GM19452 (cell line): ENCODE measurements at regions not wholly inside any gene's neighbourhood (a gene's known extent, or its start where the extent isn't known, plus 50 kb on each side); places are given as distances from the start of the nearest gene placed in this dataset.
"Not testable (repeated sequence)": the region's sequence is repeated elsewhere in the genome, so short reads cannot be mapped to it uniquely, and the experiment has no call there.

Source experiments
- ATAC-seq: cut with Tn5 transposase; IDR thresholded peaks from one replicate; pipeline ENCODE4 v1.9.1; 2021; ENCODE audit not compliant: unreplicated experiment

GRCh38 chr2:221999717-222000116 is 299.1 kb downstream of the PAX3 start:
- no peak for ATAC-seq

DNA sequence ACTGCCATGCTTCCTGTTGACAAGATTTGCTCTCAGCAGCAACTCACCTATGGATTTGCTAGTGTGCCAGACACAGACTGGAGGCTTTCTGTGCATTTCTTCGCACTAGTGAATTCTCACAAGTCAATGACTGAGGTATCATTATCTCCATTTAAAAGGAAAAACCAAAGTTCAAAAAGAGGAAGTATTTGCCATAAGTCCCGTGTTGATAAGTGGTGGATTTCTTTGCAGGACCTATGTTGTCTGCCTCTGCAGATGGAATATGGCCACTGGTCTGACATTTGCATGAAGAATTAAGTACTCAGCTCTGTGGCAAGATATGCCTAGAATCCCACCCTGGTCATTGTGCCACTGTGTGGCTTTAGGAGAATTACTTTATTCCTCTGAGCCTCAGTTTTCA is 299.6 kb downstream of the PAX3 start:
- no peak for ATAC-seq

DNA sequence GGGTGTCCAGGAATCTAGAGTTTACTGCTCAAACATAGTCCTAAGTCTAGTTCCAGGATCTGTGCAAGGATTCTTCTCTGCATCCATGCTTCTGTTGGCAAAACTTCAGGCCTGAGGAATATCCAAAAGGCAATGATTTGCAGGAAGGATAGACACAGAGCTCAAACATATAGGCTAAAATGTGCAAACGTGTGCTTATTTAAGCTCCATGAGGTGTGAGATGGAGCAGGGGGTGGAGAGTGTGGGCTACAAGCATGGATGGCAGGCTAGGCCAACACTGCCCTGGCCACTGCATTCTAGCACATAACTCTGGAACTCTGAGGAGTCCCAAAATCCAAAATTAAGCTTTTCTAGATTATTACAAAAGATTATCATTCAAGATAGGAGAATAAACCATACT is 301.1 kb downstream of the PAX3 start:
- ATAC-seq = no peak

GRCh38 chr2:221997100-221997499 is 301.7 kb downstream of the PAX3 start:
- no peak for ATAC-seq

DNA sequence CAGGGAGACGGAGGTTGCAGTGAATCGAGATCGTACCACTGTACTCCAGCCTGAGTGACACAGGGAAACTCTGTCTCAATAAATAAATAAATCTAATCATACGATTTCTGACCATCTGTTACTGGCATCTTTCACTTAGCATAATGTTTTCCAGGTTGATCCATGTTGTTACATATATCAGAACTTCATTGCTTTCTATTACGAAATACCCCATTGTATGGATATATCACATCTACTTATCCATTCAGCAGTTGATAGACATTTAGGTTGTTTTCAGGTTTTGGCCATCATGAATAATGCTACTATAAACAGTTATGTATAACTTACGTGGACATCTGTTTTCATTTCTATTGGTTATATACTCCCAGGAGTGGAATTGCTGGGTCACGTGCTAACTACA is 303.9 kb downstream of the PAX3 start:
- no peak for ATAC-seq

GRCh38 chr2:221984376-221984775 is 314.4 kb downstream of the PAX3 start:
- ATAC-seq = not testable (repeated sequence)

DNA sequence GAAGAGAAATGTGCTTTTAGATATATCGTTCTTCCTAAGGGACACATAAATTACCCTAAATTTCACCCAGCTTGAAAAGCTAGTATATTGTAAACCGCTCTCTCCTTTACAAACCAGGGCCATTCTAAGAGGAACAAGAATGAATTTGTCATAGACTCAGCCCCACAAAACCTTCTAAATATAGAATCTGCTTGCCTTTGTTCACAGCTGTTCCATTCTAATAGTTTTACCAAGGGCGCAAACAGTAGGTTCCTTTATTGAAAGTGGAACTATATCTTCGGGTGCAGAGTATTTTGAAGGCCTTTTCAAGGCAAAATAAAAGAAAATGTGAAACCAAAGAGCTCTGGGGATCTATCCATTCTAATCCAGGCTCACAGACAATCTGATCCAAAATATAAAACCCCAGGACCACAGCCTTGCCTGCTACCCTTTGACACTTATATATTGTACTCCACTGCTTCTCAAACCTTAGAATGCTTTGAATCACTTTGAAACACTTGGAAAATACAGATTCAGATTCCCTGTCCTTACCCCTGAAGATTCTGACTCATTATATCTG is 316.8 kb downstream of the PAX3 start:
- no peak for ATAC-seq

DNA sequence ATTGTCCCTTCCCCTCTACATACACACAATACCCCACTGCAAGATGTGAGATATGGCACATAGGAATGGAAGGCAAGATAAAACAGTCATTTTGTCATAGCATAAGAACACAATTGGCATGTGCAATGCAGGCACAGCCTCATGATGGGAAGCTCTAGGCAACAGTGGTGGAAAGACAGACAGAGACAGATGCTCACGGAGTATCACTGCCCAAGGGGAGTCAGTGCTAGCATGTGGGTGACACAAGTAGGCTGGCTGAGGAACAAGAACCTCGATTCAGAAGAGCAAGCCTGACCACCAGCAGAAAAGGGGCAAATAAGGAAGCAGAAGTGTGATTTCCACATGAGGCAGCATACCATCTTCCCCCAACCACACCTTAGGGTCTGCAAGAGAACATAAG is 323.6 kb downstream of the PAX3 start:
- no peak for ATAC-seq

- ATAC-seq = no peak
Observed at GRCh38 chr2:221973902-221974301, 324.9 kb downstream of the PAX3 start.

DNA sequence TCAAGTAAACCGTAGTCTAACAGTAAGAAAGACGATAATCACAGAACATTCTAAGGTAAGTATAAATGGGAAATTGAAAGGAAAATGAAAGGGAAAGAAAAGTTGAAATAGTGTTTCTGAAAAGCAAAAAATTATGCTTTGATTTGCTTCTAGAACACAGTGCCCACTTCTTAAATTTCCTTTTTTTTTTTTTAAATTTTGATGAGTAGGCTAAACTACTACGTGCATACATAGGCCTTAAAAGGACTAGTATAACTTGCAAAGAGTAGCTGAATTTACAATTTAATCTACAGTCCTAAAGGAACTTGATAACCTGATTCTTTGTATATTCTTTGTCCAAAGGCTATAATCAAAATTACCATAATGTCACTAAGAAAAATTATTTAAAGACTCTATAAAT is 325.3 kb downstream of the PAX3 start:
- ATAC-seq = no peak

GRCh38 chr2:221972813-221973478 is 325.9 kb downstream of the PAX3 start:
- no peak for ATAC-seq

DNA sequence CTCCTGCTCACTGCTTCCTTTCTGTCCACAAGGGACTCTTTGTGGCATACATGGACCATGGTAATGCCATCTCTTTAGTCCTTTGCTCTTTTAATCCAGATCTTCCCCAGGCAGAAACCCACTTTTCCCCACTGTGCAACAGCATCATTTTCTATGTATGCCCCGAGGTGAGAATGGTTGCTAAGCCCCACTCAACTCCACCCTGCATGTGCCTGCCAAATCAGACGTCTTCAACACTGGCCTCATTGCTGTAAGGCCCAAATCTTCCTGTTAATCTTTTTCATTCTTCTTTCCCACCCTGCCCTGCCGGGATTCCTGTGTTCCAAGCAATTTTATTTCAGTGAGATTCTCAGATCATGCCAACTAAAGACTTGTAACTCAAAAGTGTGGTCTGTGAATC is 328.4 kb downstream of the PAX3 start:
- ATAC-seq = no peak

- ATAC-seq = no peak
Observed at GRCh38 chr2:221969830-221970144, 329.0 kb downstream of the PAX3 start.

DNA sequence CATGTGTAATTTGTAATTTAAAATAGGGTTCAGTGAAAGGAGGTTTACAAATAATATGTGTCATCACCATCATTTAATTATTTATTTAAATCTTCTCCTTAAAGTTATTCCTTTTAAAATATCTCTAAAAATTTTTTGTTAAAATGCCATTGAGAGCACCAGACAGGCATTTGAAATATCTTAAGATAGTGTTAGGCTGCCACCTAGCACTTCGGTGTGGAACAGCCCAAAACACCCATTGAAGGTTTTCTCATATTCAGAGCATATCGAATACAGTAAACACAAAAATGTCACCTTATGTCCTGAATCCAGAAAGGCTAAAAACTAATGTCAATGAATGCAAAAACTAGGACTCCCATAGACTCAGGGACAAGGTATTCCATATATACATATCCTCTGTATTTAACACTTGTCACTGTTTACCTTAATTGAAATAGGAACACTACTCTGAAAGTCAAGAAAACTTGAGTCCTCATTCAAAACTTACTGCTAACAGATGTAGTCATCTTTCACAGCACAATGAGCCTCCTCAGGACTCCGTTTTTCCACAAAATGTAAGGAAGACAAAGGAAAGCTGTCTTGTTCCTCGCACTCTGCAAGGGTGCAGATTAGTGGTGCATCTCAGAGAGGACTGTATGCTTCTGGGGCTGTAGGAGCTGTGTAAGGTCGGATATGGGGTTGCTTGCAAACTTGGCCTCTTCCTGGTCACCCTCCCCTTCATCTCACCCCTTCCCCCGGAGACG is 329.5 kb downstream of the PAX3 start:
- ATAC-seq = no peak

DNA sequence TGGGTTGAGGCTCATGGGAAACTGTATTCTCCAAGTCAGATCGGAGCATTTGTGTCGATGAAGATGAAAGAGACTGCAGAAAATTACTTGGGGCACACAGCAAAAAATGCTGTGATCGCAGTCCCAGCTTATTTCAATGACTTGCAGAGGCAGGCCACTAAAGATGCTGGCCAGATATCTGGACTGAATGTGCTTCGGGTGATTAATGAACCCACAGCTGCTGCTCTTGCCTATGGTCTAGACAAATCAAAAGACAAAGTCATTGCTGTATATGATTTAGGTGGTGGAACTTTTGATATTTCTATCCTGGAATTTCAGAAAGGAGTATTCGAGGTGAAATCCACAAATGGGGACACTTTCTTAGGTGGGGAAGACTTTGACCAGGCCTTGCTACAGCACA is 336.6 kb downstream of the PAX3 start:
- no peak for ATAC-seq

DNA sequence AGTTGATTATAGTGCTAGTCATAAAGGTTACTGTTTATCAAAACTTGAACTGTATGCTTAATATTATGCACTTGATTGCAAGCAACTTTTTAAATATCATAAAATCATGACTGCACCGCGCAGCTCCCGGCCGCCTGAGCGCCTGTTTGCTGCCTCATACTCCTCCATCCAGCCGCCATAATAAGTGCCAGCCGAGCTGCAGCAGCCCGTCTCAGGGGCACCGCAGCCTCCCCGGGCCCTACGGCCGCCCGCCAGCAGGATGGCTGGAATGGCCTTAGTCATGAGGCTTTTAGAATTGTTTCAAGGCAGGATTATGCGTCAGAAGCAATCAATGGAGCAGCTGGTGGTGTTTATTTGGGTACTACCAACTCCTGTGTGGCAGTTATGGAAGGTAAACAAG is 337.2 kb downstream of the PAX3 start:
- ATAC-seq = no peak

DNA sequence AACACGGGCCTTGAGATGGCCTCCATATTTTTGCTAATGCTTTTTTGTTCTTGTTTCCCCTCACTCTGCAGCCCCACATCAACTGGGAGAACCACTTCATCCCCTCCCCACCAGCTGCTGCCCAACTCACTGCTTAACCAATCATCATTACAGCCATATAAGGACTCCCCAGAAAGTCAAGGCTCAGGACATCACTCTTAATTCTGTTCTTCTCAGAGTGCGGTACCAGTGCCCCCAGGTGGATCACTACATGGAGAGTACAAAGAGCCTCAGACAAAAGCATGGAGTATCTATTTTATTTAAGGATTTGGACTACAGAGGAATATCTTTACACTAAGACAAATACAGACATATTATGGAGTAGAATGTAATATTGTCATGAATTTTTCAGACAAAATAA is 340.6 kb downstream of the PAX3 start:
- ATAC-seq = no peak

DNA sequence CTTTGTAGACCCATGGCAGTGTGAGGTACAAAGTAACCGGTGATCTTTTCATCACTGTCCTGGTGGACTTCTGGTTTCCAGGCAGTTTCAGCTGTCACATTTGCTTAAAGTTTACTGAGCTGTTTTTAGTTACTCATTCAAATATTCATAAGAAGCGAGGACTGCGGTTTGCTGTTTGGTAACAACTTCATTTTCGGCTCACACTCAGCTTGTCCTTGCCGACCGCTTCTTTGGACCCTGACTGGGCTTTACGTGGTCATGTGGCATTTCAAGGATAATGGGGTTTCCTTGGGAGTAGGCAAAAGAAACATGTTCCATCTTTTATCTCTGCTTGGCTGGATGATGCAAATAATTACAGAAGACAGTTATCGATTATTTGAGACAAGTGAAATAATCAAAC is 350.7 kb downstream of the PAX3 start:
- ATAC-seq = no peak

DNA sequence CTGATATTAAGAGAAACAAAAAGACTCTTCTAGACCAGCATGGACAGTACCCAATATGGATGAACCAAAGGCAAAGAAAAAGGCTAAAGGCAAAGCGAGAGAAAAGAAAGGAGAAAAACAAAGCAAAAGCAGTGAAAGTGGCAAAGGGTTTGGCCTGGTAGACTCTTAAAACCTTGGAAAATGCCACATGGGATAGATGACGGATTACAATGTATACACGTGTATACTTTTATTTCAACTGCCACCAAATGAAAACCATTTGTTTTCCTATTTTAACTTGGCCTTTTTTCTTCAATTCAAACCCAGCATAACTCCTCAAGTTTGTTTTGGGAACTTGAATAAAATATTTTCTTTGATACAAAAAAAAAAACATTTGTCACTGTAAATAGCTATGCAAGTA is 354.3 kb downstream of the PAX3 start:
- not testable (repeated sequence) for ATAC-seq

DNA sequence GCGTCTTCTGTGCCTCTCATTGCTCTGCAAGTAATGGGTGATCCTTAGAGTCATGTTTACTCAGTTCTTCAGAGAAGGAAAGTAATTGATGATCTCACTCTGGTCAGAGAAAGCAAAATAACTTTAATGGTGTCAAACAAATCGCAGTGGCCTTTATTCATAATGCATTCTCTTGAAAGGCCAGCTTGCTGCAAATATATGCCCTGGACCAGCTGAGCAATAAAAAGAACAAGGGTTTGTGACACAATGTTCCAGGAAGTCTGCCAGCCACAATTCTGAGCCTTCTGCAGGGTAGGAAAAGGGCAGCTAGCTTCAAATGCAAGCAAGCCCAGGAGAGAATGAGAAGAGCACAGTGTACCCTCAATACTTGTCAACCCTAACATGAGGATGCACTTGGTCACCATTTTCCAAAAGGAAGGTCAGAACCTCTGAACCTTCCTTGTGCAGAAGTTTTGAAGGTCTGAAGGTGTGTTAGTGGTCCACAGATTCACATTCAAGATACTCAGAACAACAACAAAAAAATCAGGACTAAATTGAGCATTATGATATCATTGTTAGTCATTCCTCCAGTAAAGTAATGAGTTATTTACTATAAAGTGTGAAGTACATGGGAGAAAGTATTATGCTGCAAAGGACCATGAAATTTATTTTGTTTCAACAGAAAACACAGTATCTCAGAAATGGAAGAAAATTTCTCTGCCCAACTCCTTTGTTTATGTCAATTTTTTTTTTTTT is 355.6 kb downstream of the PAX3 start:
- no peak for ATAC-seq

DNA sequence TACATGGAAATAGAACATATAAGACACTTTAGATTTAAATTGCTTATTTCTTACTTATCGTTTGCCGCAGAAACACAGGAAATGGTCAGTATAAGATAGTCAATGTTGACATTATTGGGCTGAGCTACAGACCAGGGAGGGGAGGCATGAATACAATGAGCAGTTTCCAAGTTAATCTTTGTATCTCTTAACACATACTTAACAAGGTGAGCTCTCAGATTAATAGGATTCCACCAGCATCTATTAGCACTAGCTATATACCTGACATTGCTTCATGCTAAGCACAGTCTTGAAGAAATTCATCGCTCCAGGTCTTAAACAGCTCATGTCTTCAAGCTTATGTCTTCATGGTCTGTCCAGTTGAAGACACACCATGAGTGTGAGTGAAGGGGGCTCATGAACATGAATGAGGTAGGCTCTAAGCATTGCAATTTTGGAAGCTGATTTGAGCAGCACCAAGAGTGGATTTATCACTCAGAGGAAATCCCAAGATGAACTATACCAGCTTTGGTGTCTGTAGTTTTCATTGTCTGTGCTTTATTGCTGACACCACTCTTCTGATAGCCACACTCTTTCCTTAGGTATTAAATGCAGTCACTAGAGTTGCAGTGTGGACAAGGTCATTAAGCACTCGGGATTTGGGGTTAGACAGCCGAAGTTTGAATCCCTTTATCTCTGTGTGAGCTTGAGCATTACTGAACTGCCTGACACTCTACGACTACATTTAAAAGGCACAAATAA is 359.3 kb upstream of the EPHA4 start:
- no peak for ATAC-seq
